ENCODE measurements at regions not wholly inside any gene's neighbourhood (a gene's known extent, or its start where the extent isn't known, plus 50 kb on each side); places are given as distances from the start of the nearest gene placed in this dataset.

DNA sequence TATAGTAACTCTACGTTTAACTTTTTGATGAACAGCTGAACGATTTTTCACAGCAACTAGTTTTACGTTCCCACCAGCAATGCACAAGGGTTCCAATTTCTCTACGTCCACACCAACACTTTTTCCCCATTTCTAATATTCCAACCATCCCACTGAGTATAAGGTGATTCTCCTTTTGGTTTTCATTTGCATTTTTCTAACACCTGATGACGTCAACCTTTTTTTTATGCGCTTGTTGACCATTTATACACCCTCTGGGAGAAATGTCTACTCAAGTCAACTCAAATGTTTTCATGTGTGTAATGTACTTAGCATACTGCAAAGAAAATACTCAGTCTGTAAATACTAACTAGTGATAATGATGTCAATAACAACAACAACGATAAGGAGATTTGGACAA, 177.2 kb upstream of the TENM3 start:
- no peaks in the 10 kb centered on the region; the same call in 2 of the 3 replicates for H3K9me3 ChIP-seq (replicated peaks; ENCODE audit: control insufficient read depth, insufficient read depth, low read length)
- POLR2A ChIA-PET, result no interaction called here
- no peaks in the 10 kb centered on the region for H3K4me1 ChIP-seq (ENCODE audit: control insufficient read depth, insufficient read depth, low read length)
- FAIRE-seq (no peak), DNase-seq (ENCODE audit: low read depth, low spot score) (no peak), ATAC-seq (no peak)
- H3K9ac ChIP-seq (ENCODE audit: control insufficient read depth, insufficient read depth, low read length), result no peak overlapping the region
- no peaks in the 10 kb centered on the region for H3K79me2 ChIP-seq (ENCODE audit: control insufficient read depth, insufficient read depth, low read length)
- 40% methylated on average over 7 of the region's 7 CpGs for WGBS (ENCODE audit: insufficient coverage, insufficient replicate concordance, low lambda C conversion rate, missing lambda C conversion rate)
- RAD21 ChIA-PET (ENCODE audit: unreplicated experiment), result no interaction called here
- SMC1A ChIA-PET (ENCODE audit: uncharacterized antibody, unreplicated experiment), result no interaction called here
- no peaks in the 10 kb centered on the region for H3K27me3 ChIP-seq (replicated peaks in 1 of 2; ENCODE audit: control insufficient read depth in 2 of 2, insufficient read depth in 2 of 2, low read length in 1 of 2)
- no TSS peak for BruUV-seq (replicated peaks)
- CTCF ChIA-PET, result no interaction called here
- in situ Hi-C loops (cut with MboI) (no loop called here), intact Hi-C loops (cut with micrococcal nuclease; ENCODE audit: unreplicated experiment) (no loop called here)
- H3K4me2 ChIP-seq (ENCODE audit: control insufficient read depth, insufficient read depth), result no peak overlapping the region
- H4K20me1 ChIP-seq (ENCODE audit: control insufficient read depth, insufficient read depth), result no peaks in the 10 kb centered on the region
- H3K36me3 ChIP-seq (ENCODE audit: control insufficient read depth in 2 of 2, insufficient read depth in 2 of 2, low read length in 1 of 2), result no peaks in the 10 kb centered on the region
- H3K27ac ChIP-seq (ENCODE audit: control insufficient read depth, insufficient read depth), result no peak overlapping the region
- H2AFZ ChIP-seq (ENCODE audit: control insufficient read depth, low read depth, low read length), result no peak overlapping the region
- no peak overlapping the region for H3K4me3 ChIP-seq
- TF ChIP-seq WRNIP1 (IDR thresholded peaks at IDR 0.05; ENCODE audit: borderline replicate concordance, low read depth, low read length), result no peak
- no peak for TF ChIP-seq TCF3 (IDR thresholded peaks at IDR 0.05; ENCODE audit: borderline replicate concordance, insufficient read depth, low read depth, low read length)
- TF ChIP-seq, protein P1, sequence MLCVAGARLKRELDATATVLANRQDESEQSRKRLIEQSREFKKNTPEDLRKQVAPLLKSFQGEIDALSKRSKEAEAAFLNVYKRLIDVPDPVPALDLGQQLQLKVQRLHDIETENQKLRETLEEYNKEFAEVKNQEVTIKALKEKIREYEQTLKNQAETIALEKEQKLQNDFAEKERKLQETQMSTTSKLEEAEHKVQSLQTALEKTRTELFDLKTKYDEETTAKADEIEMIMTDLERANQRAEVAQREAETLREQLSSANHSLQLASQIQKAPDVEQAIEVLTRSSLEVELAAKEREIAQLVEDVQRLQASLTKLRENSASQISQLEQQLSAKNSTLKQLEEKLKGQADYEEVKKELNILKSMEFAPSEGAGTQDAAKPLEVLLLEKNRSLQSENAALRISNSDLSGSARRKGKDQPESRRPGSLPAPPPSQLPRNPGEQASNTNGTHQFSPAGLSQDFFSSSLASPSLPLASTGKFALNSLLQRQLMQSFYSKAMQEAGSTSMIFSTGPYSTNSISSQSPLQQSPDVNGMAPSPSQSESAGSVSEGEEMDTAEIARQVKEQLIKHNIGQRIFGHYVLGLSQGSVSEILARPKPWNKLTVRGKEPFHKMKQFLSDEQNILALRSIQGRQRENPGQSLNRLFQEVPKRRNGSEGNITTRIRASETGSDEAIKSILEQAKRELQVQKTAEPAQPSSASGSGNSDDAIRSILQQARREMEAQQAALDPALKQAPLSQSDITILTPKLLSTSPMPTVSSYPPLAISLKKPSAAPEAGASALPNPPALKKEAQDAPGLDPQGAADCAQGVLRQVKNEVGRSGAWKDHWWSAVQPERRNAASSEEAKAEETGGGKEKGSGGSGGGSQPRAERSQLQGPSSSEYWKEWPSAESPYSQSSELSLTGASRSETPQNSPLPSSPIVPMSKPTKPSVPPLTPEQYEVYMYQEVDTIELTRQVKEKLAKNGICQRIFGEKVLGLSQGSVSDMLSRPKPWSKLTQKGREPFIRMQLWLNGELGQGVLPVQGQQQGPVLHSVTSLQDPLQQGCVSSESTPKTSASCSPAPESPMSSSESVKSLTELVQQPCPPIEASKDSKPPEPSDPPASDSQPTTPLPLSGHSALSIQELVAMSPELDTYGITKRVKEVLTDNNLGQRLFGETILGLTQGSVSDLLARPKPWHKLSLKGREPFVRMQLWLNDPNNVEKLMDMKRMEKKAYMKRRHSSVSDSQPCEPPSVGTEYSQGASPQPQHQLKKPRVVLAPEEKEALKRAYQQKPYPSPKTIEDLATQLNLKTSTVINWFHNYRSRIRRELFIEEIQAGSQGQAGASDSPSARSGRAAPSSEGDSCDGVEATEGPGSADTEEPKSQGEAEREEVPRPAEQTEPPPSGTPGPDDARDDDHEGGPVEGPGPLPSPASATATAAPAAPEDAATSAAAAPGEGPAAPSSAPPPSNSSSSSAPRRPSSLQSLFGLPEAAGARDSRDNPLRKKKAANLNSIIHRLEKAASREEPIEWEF (IDR thresholded peaks at IDR 0.05; ENCODE audit: insufficient replicate concordance, low read depth, low read length), result no peak
- TF ChIP-seq ASH2L (IDR thresholded peaks at IDR 0.05; ENCODE audit: borderline replicate concordance, low read depth), result no peak
- no peak for TF ChIP-seq FOXK2 (IDR thresholded peaks at IDR 0.05)
- TF ChIP-seq, protein P2, sequence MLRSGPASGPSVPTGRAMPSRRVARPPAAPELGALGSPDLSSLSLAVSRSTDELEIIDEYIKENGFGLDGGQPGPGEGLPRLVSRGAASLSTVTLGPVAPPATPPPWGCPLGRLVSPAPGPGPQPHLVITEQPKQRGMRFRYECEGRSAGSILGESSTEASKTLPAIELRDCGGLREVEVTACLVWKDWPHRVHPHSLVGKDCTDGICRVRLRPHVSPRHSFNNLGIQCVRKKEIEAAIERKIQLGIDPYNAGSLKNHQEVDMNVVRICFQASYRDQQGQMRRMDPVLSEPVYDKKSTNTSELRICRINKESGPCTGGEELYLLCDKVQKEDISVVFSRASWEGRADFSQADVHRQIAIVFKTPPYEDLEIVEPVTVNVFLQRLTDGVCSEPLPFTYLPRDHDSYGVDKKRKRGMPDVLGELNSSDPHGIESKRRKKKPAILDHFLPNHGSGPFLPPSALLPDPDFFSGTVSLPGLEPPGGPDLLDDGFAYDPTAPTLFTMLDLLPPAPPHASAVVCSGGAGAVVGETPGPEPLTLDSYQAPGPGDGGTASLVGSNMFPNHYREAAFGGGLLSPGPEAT (IDR thresholded peaks at IDR 0.05; ENCODE audit: low read depth), result no peak
- TF ChIP-seq CREM (IDR thresholded peaks at IDR 0.05; ENCODE audit: low read depth), result no peak
- no peak for TF ChIP-seq ZZZ3 (IDR thresholded peaks at IDR 0.05; ENCODE audit: control insufficient read depth, insufficient read length, low read depth)
- TF ChIP-seq, protein P3, sequence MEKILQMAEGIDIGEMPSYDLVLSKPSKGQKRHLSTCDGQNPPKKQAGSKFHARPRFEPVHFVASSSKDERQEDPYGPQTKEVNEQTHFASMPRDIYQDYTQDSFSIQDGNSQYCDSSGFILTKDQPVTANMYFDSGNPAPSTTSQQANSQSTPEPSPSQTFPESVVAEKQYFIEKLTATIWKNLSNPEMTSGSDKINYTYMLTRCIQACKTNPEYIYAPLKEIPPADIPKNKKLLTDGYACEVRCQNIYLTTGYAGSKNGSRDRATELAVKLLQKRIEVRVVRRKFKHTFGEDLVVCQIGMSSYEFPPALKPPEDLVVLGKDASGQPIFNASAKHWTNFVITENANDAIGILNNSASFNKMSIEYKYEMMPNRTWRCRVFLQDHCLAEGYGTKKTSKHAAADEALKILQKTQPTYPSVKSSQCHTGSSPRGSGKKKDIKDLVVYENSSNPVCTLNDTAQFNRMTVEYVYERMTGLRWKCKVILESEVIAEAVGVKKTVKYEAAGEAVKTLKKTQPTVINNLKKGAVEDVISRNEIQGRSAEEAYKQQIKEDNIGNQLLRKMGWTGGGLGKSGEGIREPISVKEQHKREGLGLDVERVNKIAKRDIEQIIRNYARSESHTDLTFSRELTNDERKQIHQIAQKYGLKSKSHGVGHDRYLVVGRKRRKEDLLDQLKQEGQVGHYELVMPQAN (conservative IDR thresholded peaks at IDR 0.05), result no peak
- TF ChIP-seq, protein P4, sequence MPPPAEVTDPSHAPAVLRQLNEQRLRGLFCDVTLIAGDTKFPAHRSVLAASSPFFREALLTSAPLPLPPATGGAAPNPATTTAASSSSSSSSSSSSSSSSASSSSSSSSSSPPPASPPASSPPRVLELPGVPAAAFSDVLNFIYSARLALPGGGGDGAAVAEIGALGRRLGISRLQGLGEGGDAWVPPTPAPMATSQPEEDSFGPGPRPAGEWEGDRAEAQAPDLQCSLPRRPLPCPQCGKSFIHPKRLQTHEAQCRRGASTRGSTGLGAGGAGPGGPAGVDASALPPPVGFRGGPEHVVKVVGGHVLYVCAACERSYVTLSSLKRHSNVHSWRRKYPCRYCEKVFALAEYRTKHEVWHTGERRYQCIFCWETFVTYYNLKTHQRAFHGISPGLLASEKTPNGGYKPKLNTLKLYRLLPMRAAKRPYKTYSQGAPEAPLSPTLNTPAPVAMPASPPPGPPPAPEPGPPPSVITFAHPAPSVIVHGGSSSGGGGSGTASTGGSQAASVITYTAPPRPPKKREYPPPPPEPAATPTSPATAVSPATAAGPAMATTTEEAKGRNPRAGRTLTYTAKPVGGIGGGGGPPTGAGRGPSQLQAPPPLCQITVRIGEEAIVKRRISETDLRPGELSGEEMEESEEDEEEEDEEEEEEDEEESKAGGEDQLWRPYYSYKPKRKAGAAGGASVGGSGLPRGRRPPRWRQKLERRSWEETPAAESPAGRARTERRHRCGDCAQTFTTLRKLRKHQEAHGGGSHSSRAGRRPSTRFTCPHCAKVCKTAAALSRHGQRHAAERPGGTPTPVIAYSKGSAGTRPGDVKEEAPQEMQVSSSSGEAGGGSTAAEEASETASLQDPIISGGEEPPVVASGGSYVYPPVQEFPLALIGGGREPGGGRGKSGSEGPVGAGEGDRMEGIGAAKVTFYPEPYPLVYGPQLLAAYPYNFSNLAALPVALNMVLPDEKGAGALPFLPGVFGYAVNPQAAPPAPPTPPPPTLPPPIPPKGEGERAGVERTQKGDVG (CRISPR knock-in tag; IDR thresholded peaks at IDR 0.05), result no peak
- TF ChIP-seq ZSCAN29 (IDR thresholded peaks at IDR 0.05), result no peak
- no peak for TF ChIP-seq RCOR1 (conservative IDR thresholded peaks at IDR 0.05; ENCODE audit: low read depth, low read length)
- TF ChIP-seq GATAD2B (conservative IDR thresholded peaks at IDR 0.05; ENCODE audit: low read depth), result no peak
- TF ChIP-seq BRCA1 (IDR thresholded peaks at IDR 0.05; ENCODE audit: low read depth, low read length), result no peak

All from GM12878 (cell line).